AG04450 (cell line): ENCODE measurements at regions not wholly inside any gene's neighbourhood (a gene's known extent, or its start where the extent isn't known, plus 50 kb on each side); places are given as distances from the start of the nearest gene placed in this dataset.

Source experiments
- CTCF ChIA-PET: fragments of 300-600, 350-600 bp; formaldehyde crosslinking; extraction: SDS; loops from one replicate; lab custom pipeline; 2022; ENCODE audit warnings: antibody characterized with exemption, inconsistent platforms; lab: Charles Lee
- POLR2A ChIA-PET: fragments of 350-600 bp; formaldehyde crosslinking; extraction: SDS; loops from one replicate; lab custom pipeline; 2021; ENCODE audit warnings: antibody characterized with exemption, inconsistent platforms; lab: Yijun Ruan, JAX
- DNase-seq: peaks from one replicate; pipeline ENCODE4 v3.0.0-alpha.2; 2011; ENCODE audit warnings: low read depth, low spot score
- H3K27ac ChIP-seq: one replicate; pipeline ENCODE4 v1.5.1; 2012; ENCODE audit warnings: low read depth, low read length, control low read depth
- H3K27me3 ChIP-seq: one replicate; pipeline ENCODE4 v1.6.0; 2012; ENCODE audit warnings: low read length; ENCODE audit not compliant: control insufficient read depth, insufficient read depth
- H3K4me3 ChIP-seq: 2 replicates; pipeline ENCODE4 v1.5.1; 2011; ENCODE audit warnings: mild to moderate bottlenecking, low read depth, low read length, control low read depth
- H3K9me3 ChIP-seq: 2 replicates; pipeline ENCODE4 v1.5.1; 2012; ENCODE audit warnings: low read length; ENCODE audit not compliant: control insufficient read depth, insufficient read depth
- TF ChIP-seq, protein P1 (sequence below): IDR thresholded peaks from 2 replicates; pipeline ENCODE4 v1.5.1; 2011; ENCODE audit warnings: low read depth, low read length, control low read depth, inconsistent platforms

DNA sequence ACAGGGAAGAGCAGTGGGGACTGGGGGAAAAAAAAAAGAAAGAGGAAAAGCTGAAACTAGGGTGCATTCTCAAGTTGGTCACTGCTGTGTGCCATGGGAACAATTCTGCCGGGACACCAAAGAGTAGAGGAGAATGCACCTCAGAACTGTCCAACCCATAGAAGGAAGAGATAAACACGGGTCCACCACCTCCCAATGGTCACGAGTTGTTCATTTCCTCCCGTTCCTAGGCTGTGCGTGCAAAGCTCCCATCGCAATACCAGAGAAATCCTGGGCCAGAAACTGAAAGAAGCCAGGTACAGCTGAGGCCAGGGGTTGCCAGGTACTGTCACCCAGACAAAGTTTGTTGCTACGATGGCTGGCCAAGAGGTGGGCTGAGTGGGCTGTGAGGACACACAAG is 236.9 kb upstream of the ANKRD55 start:
- H3K27ac ChIP-seq = no peak overlapping the region
- no peaks in the 10 kb centered on the region for H3K9me3 ChIP-seq
- no peak overlapping the region for H3K4me3 ChIP-seq
- TF ChIP-seq, protein P1, sequence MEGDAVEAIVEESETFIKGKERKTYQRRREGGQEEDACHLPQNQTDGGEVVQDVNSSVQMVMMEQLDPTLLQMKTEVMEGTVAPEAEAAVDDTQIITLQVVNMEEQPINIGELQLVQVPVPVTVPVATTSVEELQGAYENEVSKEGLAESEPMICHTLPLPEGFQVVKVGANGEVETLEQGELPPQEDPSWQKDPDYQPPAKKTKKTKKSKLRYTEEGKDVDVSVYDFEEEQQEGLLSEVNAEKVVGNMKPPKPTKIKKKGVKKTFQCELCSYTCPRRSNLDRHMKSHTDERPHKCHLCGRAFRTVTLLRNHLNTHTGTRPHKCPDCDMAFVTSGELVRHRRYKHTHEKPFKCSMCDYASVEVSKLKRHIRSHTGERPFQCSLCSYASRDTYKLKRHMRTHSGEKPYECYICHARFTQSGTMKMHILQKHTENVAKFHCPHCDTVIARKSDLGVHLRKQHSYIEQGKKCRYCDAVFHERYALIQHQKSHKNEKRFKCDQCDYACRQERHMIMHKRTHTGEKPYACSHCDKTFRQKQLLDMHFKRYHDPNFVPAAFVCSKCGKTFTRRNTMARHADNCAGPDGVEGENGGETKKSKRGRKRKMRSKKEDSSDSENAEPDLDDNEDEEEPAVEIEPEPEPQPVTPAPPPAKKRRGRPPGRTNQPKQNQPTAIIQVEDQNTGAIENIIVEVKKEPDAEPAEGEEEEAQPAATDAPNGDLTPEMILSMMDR = no peak
- ChIA-PET POLR2A (interaction anchor here (0.7 kb wide), 1 partner anchor 11 kb away, joined by 3 read pairs; no protein-coding TSS in a partner anchor), CTCF (no interaction called here)
- no peak for DNase-seq
- no peaks in the 10 kb centered on the region for H3K27me3 ChIP-seq

DNA sequence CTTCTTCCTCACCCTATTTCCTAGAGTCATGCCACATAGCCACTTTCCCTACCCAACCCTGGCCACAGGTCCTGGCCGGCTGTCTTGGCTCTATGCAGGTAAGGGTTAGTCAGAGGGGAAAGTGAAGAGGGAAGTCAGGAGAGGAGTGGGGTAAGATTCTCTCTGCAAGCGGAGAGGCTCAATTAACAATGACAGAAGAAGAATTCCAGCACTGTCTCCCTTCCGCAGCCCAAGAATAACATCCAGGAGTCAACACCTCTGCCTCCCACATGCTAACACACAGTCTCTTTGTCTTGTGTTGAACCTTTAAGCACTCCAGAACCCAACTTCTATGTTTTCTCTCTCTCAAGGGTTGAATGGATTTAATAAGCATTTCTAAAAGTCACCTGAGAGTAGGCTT is 235.1 kb upstream of the ANKRD55 start:
- no peak for DNase-seq
- Histone ChIP-seq H3K27me3 (no peaks in the 10 kb centered on the region), H3K27ac (no peak overlapping the region), H3K4me3 (no peak overlapping the region), H3K9me3 (no peaks in the 10 kb centered on the region)
- TF ChIP-seq, protein P1 = no peak
- POLR2A ChIA-PET = no interaction called here
- CTCF ChIA-PET = no interaction called here

DNA sequence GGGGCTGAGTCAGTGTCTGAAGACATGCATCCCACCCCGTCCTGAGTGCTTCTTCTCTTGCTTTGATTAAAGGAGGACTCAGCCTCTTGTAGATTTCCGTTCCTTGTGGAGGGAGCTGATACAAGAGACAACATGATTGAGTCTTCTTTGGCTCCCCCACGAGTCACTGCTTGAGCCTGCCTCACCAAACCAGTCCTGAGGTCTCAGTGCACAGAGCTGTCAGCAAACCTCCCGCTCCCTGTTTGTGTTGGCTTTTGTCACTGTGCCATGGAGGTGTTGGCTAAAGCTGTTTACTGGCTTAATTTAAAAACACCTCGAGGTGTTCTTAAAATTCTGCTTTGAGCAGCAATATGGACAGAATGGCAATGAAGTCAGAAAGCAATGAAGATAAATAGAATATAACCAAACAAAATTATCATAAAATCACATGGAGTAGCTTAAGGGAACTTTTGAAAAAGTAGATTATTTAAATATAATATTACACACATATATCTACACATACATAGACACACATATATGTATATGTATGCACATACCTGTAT is 234.1 kb upstream of the ANKRD55 start:
- DNase-seq = no peak
- Histone ChIP-seq H3K9me3 (no peaks in the 10 kb centered on the region), H3K4me3 (no peak overlapping the region), H3K27ac (no peak overlapping the region), H3K27me3 (no peaks in the 10 kb centered on the region)
- CTCF ChIA-PET = no interaction called here
- TF ChIP-seq, protein P1 = no peak
- POLR2A ChIA-PET = no interaction called here

DNA sequence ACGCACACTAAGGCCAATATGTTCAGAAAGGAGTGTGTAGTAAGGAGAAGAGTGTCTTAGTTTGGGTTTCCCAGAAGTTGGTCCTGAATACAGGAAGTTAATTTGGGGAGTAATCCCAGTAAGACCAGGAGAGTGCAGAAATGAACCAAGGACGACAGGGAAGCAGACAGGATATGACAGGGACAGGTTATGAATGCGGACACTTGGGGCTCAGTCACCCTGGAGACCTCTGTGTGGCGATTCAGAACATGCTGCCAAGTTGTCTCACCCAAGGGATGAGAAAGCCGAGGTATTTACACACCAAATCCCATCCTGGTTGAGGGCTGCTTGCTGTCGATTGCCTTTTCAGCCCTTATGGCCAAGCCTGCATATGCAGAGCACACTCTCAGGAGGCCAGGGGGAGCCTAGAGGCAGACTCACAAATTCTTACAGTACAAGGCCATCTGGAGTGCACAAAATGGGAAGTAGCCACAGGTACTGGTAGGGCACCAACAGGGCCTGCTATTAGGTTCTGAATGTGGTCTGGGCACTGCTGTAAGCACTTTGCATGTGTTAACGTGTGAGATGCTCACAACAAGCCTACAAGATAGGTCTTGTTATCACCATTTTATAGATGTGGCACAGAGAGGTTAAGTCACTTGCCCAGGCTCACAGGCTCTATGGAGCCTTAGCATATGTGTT is 233.1 kb upstream of the ANKRD55 start:
- TF ChIP-seq, protein P1 = no peak
- no peak overlapping the region for H3K4me3 ChIP-seq
- H3K27ac ChIP-seq = no peak overlapping the region
- CTCF ChIA-PET = interaction anchor here (0.6 kb wide), 1 partner anchor 1291 kb away, joined by 5 read pairs; no protein-coding TSS in a partner anchor
- no peak for DNase-seq
- H3K9me3 ChIP-seq = no peaks in the 10 kb centered on the region
- H3K27me3 ChIP-seq = no peaks in the 10 kb centered on the region
- POLR2A ChIA-PET = no interaction called here

DNA sequence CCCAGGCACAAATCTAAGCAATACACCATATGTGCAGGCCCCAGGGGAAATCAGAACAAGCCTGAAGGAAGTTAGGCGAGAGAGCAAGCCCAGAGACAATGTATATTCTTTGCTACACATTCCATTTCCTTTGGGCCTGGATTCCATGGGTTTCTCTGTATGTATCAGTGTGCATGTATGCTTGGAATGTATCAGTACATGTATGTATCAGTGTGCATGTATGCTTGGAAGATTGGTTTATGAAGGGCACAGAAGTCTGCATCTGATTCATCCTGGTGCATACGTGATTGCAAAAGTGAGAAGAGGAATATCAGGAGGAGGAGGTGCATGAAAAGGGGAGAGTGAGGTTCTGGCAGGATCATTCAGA is 232.6 kb upstream of the ANKRD55 start:
- no peak overlapping the region for H3K4me3 ChIP-seq
- POLR2A ChIA-PET = no interaction called here
- no peak for DNase-seq
- H3K27ac ChIP-seq = no peak overlapping the region
- TF ChIP-seq, protein P1 = no peak
- CTCF ChIA-PET = interaction anchor here (0.6 kb wide), 1 partner anchor 1290 kb away, joined by 5 read pairs; no protein-coding TSS in a partner anchor
- no peaks in the 10 kb centered on the region for H3K9me3 ChIP-seq
- no peaks in the 10 kb centered on the region for H3K27me3 ChIP-seq
